ENCODE measurements at regions not wholly inside any gene's neighbourhood (a gene's known extent, or its start where the extent isn't known, plus 50 kb on each side); places are given as distances from the start of the nearest gene placed in this dataset.

DNA sequence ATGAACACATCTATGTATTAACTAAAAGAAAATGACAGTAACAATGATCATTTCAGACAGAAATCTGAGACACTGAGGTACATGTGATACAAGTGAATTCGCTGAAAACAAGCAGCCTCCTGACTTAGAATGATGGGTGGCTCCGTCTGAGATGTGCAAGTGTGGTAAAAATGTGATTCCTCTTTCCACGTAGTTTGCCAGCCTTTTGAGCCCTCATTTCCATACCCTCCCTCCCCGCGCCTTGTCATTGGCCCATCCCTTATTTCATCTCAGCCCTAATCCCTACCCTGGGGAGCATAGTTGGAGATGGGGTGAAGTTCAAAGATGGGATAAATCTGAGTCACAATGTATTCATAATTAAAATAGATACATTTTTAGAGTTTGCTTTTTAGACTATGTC is 107.8 kb downstream of the BMP4 start:
- TF ChIP-seq CTCF (conservative IDR thresholded peaks at IDR 0.05 in 1 of 2, IDR thresholded peaks at IDR 0.05 in 1 of 2; ENCODE audit: low read depth in 1 of 2, low read length in 2 of 2) (no peak), EZH2 (IDR thresholded peaks at IDR 0.05; ENCODE audit: low read length, missing control alignments) (no peak)

All from fibroblast of lung (primary cell).